Left renal pelvis (tissue), 4 donors: ENCODE measurements at regions not wholly inside any gene's neighbourhood (a gene's known extent, or its start where the extent isn't known, plus 50 kb on each side); places are given as distances from the start of the nearest gene placed in this dataset.

ENCODE experiments used
- DNase-seq, 4 donors: peaks; one replicate each; pipeline ENCODE4 v3.0.0-alpha.2; 2013; ENCODE audit warnings: low read depth in 4 of 4, low spot score in 3 of 4

- no peak for DNase-seq
Observed at GRCh38 chr10:85513436-85513835, 853.2 kb downstream of the GRID1 start.

GRCh38 chr10:85515316-85515715, 851.3 kb downstream of the GRID1 start:
- DNase-seq = no peak

GRCh38 chr10:85524001-85524666, 842.5 kb downstream of the GRID1 start:
- no peak for DNase-seq

GRCh38 chr10:85527616-85528317, 838.8 kb downstream of the GRID1 start:
- DNase-seq = no peak

GRCh38 chr10:85528318-85528652, 838.3 kb downstream of the GRID1 start:
- DNase-seq = no peak

- no peak for DNase-seq
Observed at GRCh38 chr10:85531706-85532105, 834.9 kb downstream of the GRID1 start.

- DNase-seq = no peak
Observed at GRCh38 chr10:85532773-85533172, 833.8 kb downstream of the GRID1 start.

- no peak for DNase-seq
Observed at GRCh38 chr10:85535926-85536325, 830.7 kb downstream of the GRID1 start.

- no peak for DNase-seq
Observed at GRCh38 chr10:85537561-85537960, 829.0 kb downstream of the GRID1 start.

- no peak for DNase-seq
Observed at GRCh38 chr10:85538601-85539000, 828.0 kb downstream of the GRID1 start.

- DNase-seq = no peak
Observed at GRCh38 chr10:85542152-85542551, 824.4 kb downstream of the GRID1 start.

GRCh38 chr10:85542936-85543730, 823.5 kb downstream of the GRID1 start:
- no peak for DNase-seq

- DNase-seq = no peak
Observed at GRCh38 chr10:85544956-85545355, 821.6 kb downstream of the GRID1 start.

- DNase-seq = no peak
Observed at GRCh38 chr10:85545874-85546273, 820.7 kb downstream of the GRID1 start.

GRCh38 chr10:85547460-85548023, 819.1 kb downstream of the GRID1 start:
- DNase-seq = no peak

GRCh38 chr10:85548034-85548433, 818.6 kb downstream of the GRID1 start:
- DNase-seq = peak in 1 of 4 donors; percentile 14
